ENCODE measurements at regions not wholly inside any gene's neighbourhood (a gene's known extent, or its start where the extent isn't known, plus 50 kb on each side); places are given as distances from the start of the nearest gene placed in this dataset.
"Not testable (repeated sequence)": the region's sequence is repeated elsewhere in the genome, so short reads cannot be mapped to it uniquely, and the experiment has no call there.

- H3K4me1 ChIP-seq (ENCODE audit: control insufficient read depth in 4 of 4, insufficient read depth in 4 of 4, low read length in 3 of 4) = no peaks in the 10 kb centered on the region
- no peak overlapping the region for H3K9ac ChIP-seq (ENCODE audit: low read depth in 1 of 2, low read length in 2 of 2)
- H3K9me3 ChIP-seq (ENCODE audit: control insufficient read depth in 4 of 4, low read length in 3 of 4) = no peaks in the 10 kb centered on the region
- H3K27ac ChIP-seq (ENCODE audit: low read depth in 1 of 2, low read length in 2 of 2) = no peak overlapping the region
- no peaks in the 10 kb centered on the region for H3K36me3 ChIP-seq (ENCODE audit: control insufficient read depth in 4 of 4, insufficient read depth in 3 of 4, low read depth in 1 of 4, low read length in 3 of 4)
- H3K27me3 ChIP-seq (ENCODE audit: control insufficient read depth in 4 of 4, insufficient read depth in 4 of 4, low read length in 3 of 4) = no peaks in the 10 kb centered on the region
- 66% methylated on average over 4 of the region's 4 CpGs for WGBS
- no peak for DNase-seq (ENCODE audit: low spot score)
- TF ChIP-seq, protein P1, sequence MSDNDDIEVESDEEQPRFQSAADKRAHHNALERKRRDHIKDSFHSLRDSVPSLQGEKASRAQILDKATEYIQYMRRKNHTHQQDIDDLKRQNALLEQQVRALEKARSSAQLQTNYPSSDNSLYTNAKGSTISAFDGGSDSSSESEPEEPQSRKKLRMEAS (IDR thresholded peaks at IDR 0.05) = no peak
- TF ChIP-seq GABPA (IDR thresholded peaks at IDR 0.05 in 1 of 2, conservative IDR thresholded peaks at IDR 0.05 in 1 of 2) (no peak), SP1 (IDR thresholded peaks at IDR 0.05) (no peak), JUND (IDR thresholded peaks at IDR 0.05) (no peak), CTCF (IDR thresholded peaks at IDR 0.05; ENCODE audit: low read depth, low read length, missing input control) (no peak), FOXA2 (IDR thresholded peaks at IDR 0.05) (no peak), TAF1 (conservative IDR thresholded peaks at IDR 0.05) (no peak), EGR1 (IDR thresholded peaks at IDR 0.05; ENCODE audit: low read depth in 2 of 2) (no peak), YY1 (IDR thresholded peaks at IDR 0.05) (no peak), HNF4A (conservative IDR thresholded peaks at IDR 0.05) (no peak)
- TF ChIP-seq, protein P2, sequence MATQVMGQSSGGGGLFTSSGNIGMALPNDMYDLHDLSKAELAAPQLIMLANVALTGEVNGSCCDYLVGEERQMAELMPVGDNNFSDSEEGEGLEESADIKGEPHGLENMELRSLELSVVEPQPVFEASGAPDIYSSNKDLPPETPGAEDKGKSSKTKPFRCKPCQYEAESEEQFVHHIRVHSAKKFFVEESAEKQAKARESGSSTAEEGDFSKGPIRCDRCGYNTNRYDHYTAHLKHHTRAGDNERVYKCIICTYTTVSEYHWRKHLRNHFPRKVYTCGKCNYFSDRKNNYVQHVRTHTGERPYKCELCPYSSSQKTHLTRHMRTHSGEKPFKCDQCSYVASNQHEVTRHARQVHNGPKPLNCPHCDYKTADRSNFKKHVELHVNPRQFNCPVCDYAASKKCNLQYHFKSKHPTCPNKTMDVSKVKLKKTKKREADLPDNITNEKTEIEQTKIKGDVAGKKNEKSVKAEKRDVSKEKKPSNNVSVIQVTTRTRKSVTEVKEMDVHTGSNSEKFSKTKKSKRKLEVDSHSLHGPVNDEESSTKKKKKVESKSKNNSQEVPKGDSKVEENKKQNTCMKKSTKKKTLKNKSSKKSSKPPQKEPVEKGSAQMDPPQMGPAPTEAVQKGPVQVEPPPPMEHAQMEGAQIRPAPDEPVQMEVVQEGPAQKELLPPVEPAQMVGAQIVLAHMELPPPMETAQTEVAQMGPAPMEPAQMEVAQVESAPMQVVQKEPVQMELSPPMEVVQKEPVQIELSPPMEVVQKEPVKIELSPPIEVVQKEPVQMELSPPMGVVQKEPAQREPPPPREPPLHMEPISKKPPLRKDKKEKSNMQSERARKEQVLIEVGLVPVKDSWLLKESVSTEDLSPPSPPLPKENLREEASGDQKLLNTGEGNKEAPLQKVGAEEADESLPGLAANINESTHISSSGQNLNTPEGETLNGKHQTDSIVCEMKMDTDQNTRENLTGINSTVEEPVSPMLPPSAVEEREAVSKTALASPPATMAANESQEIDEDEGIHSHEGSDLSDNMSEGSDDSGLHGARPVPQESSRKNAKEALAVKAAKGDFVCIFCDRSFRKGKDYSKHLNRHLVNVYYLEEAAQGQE (IDR thresholded peaks at IDR 0.05) = no peak
- H3K4me3 ChIP-seq (ENCODE audit: low read depth in 1 of 3, low read length in 3 of 3) = no peak overlapping the region
Measured at GRCh38 chr17:21772321-21772720, 80.0 kb downstream of the KCNJ18 start.

- H3K27ac ChIP-seq (ENCODE audit: low read depth in 1 of 2, low read length in 2 of 2); H3K9me3 ChIP-seq (ENCODE audit: control insufficient read depth in 4 of 4, low read length in 3 of 4); H3K4me1 ChIP-seq (ENCODE audit: control insufficient read depth in 4 of 4, insufficient read depth in 4 of 4, low read length in 3 of 4); H3K9ac ChIP-seq (ENCODE audit: low read depth in 1 of 2, low read length in 2 of 2); H3K36me3 ChIP-seq (ENCODE audit: control insufficient read depth in 4 of 4, insufficient read depth in 3 of 4, low read depth in 1 of 4, low read length in 3 of 4); H3K27me3 ChIP-seq (ENCODE audit: control insufficient read depth in 4 of 4, insufficient read depth in 4 of 4, low read length in 3 of 4); H3K4me3 ChIP-seq (ENCODE audit: low read depth in 1 of 3, low read length in 3 of 3); DNase-seq (ENCODE audit: low spot score): not testable (repeated sequence)
- 79% methylated on average over 15 of the region's 15 CpGs for WGBS
Measured at GRCh38 chr17:21772991-21773713, 80.8 kb downstream of the KCNJ18 start.

- H3K36me3 ChIP-seq (ENCODE audit: control insufficient read depth in 4 of 4, insufficient read depth in 3 of 4, low read depth in 1 of 4, low read length in 3 of 4) = no peaks in the 10 kb centered on the region
- DNase-seq (ENCODE audit: low spot score) = no peak
- H3K27ac ChIP-seq (ENCODE audit: low read depth in 1 of 2, low read length in 2 of 2) = no peak overlapping the region
- no peaks in the 10 kb centered on the region for H3K4me1 ChIP-seq (ENCODE audit: control insufficient read depth in 4 of 4, insufficient read depth in 4 of 4, low read length in 3 of 4)
- no peak overlapping the region for H3K4me3 ChIP-seq (ENCODE audit: low read depth in 1 of 3, low read length in 3 of 3)
- WGBS = 72% methylated on average over 7 of the region's 7 CpGs
- H3K9ac ChIP-seq (ENCODE audit: low read depth in 1 of 2, low read length in 2 of 2) = no peak overlapping the region
- TF ChIP-seq JUND (IDR thresholded peaks at IDR 0.05) (no peak), RXRA (IDR thresholded peaks at IDR 0.05) (no peak), HNF4G (IDR thresholded peaks at IDR 0.05) (no peak), NR2F2 (IDR thresholded peaks at IDR 0.05) (no peak), YY1 (IDR thresholded peaks at IDR 0.05) (no peak), RAD21 (IDR thresholded peaks at IDR 0.05) (no peak), GABPA (IDR thresholded peaks at IDR 0.05 in 1 of 2, conservative IDR thresholded peaks at IDR 0.05 in 1 of 2) (no peak), HNF4A (conservative IDR thresholded peaks at IDR 0.05) (no peak)
- TF ChIP-seq, protein P3, sequence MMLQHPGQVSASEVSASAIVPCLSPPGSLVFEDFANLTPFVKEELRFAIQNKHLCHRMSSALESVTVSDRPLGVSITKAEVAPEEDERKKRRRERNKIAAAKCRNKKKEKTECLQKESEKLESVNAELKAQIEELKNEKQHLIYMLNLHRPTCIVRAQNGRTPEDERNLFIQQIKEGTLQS (IDR thresholded peaks at IDR 0.05) = no peak
- TF ChIP-seq, protein P2 (IDR thresholded peaks at IDR 0.05) = no peak
- no peaks in the 10 kb centered on the region for H3K27me3 ChIP-seq (ENCODE audit: control insufficient read depth in 4 of 4, insufficient read depth in 4 of 4, low read length in 3 of 4)
- H3K9me3 ChIP-seq (ENCODE audit: control insufficient read depth in 4 of 4, low read length in 3 of 4) = no peaks in the 10 kb centered on the region
Measured at GRCh38 chr17:21774263-21774662, 81.9 kb downstream of the KCNJ18 start.

All from liver (tissue), 8 donors.